Neural progenitor cell (in vitro differentiated cells): ENCODE measurements at regions not wholly inside any gene's neighbourhood (a gene's known extent, or its start where the extent isn't known, plus 50 kb on each side); places are given as distances from the start of the nearest gene placed in this dataset.

Experiments
- DNase-seq: peaks from one replicate; pipeline ENCODE4 v3.0.0-alpha.2; 2016; ENCODE audit warnings: low spot score
- H2AFZ ChIP-seq: fragments of 200-600 bp; sonication (generic); replicated peaks from 2 replicates; pipeline ENCODE4 v1.6.1; 2016; ENCODE audit warnings: antibody characterized with exemption
- H3F3A ChIP-seq: fragments of 200-600 bp; sonication (generic); 2 replicates; pipeline ENCODE4 v1.6.1; 2016; ENCODE audit warnings: antibody characterized with exemption, low read depth
- H3K27ac ChIP-seq: fragments of 200-600 bp; sonication (generic); 2 replicates; pipeline ENCODE4 v1.5.1; 2016; ENCODE audit warnings: mild to moderate bottlenecking
- H3K27me3 ChIP-seq: fragments of 200-600 bp; sonication (generic); 2 replicates; pipeline ENCODE4 v1.6.1; 2016; ENCODE audit warnings: mild to moderate bottlenecking, moderate library complexity
- H3K36me3 ChIP-seq: fragments of 200-600 bp; sonication (generic); 2 replicates; pipeline ENCODE4 v1.5.1; 2016
- H3K4me1 ChIP-seq: fragments of 200-600 bp; sonication (generic); 2 replicates; pipeline ENCODE4 v1.6.1; 2016; ENCODE audit warnings: mixed run types
- H3K4me2 ChIP-seq: fragments of 200-600 bp; sonication (generic); 2 replicates; pipeline ENCODE4 v1.6.1; 2016
- H3K4me3 ChIP-seq: fragments of 200-600 bp; sonication (generic); 2 replicates; pipeline ENCODE4 v1.5.1; 2016
- H3K79me2 ChIP-seq: fragments of 200-600 bp; sonication (generic); 2 replicates; pipeline ENCODE4 v1.6.1; 2016; ENCODE audit warnings: low read depth
- H3K9ac ChIP-seq: fragments of 200-600 bp; sonication (generic); 2 replicates; pipeline ENCODE4 v1.6.1; 2016
- H3K9me3 ChIP-seq: fragments of 200-600 bp; sonication (generic); 2 replicates; pipeline ENCODE4 v1.5.1; 2016; ENCODE audit warnings: low read depth
- H4K20me1 ChIP-seq: fragments of 200-600 bp; sonication (generic); 2 replicates; pipeline ENCODE4 v1.6.1; 2016; ENCODE audit warnings: low read depth
- H3K27ac Mint-ChIP-seq: 3 replicates; pipeline ENCODE4 v1.8.0; 2021; ENCODE audit warnings: mixed read lengths
- H3K27me3 Mint-ChIP-seq: 2 replicates; pipeline ENCODE4 v1.8.0; 2022; ENCODE audit warnings: low read depth, mild to moderate bottlenecking, inconsistent platforms, moderate library complexity, mixed read lengths; ENCODE audit not compliant: insufficient read depth
- H3K36me3 Mint-ChIP-seq: 3 replicates; pipeline ENCODE4 v1.8.0; 2021; ENCODE audit warnings: mixed read lengths
- H3K4me1 Mint-ChIP-seq: 3 replicates; pipeline ENCODE4 v1.8.0; 2021; ENCODE audit warnings: mixed read lengths
- H3K4me3 Mint-ChIP-seq: 3 replicates; pipeline ENCODE4 v1.8.0; 2021; ENCODE audit warnings: mild to moderate bottlenecking, moderate library complexity, mixed read lengths
- H3K9me3 Mint-ChIP-seq: 3 replicates; pipeline ENCODE4 v1.8.0; 2020; ENCODE audit warnings: mixed read lengths
- CTCF ChIP-seq: fragments of 200-600 bp; sonication (generic); IDR thresholded peaks from 2 replicates; pipeline ENCODE4 v1.5.1; 2017; ENCODE audit warnings: antibody characterized with exemption, mild to moderate bottlenecking
- EZH2 ChIP-seq: fragments of 200-600 bp; sonication (generic); IDR thresholded peaks from 2 replicates; pipeline ENCODE4 v1.6.1; 2017; ENCODE audit warnings: antibody characterized with exemption, mild to moderate bottlenecking, moderate library complexity
- EZH2phosphoT487 ChIP-seq: fragments of 200-600 bp; sonication (generic); IDR thresholded peaks from 2 replicates; pipeline ENCODE4 v1.6.1; 2017; ENCODE audit warnings: antibody characterized with exemption

- no peak for DNase-seq
- Histone ChIP-seq H3K4me3 (no peak overlapping the region), H3K27me3 (no peaks in the 10 kb centered on the region)
Measured at GRCh38 chr2:222013889-222014288, 284.9 kb downstream of the PAX3 start.

GRCh38 chr2:222000326-222000725 is 298.5 kb downstream of the PAX3 start:
- Histone ChIP-seq H3K79me2 (no peaks in the 10 kb centered on the region), H3K4me1 (peaks cover 9% of the 10 kb centered on the region), H3K27ac (no peak overlapping the region), H3K9ac (no peak overlapping the region), H3K36me3 (no peaks in the 10 kb centered on the region), H3K27me3 (no peaks in the 10 kb centered on the region), H3K9me3 (no peaks in the 10 kb centered on the region), H2AFZ (no peak overlapping the region), H4K20me1 (no peaks in the 10 kb centered on the region), H3K4me3 (no peak overlapping the region), H3F3A (peaks cover 4% of the 10 kb centered on the region), H3K4me2 (no peak overlapping the region)
- Mint-ChIP-seq H3K36me3 (no peaks in the 10 kb centered on the region), H3K4me1 (peaks cover 3% of the 10 kb centered on the region), H3K9me3 (peaks cover 2% of the 10 kb centered on the region), H3K4me3 (no peak overlapping the region), H3K27ac (no peak overlapping the region), H3K27me3 (peaks cover 2% of the 10 kb centered on the region)
- TF ChIP-seq EZH2phosphoT487 (no peak), EZH2 (no peak), CTCF (no peak)
- DNase-seq = no peak

More at GRCh38 chr2:222013889-222014288, 284.9 kb downstream of the PAX3 start:
- no peak overlapping the region for H3K27ac Mint-ChIP-seq
- TF ChIP-seq EZH2phosphoT487 = no peak
- TF ChIP-seq EZH2 = no peak
- TF ChIP-seq CTCF = no peak
- H3K27ac ChIP-seq = no peak overlapping the region
- no peak overlapping the region for H3K9ac ChIP-seq
- no peaks in the 10 kb centered on the region for H3K9me3 Mint-ChIP-seq
- H3K9me3 ChIP-seq = no peaks in the 10 kb centered on the region
- H3K4me2 ChIP-seq = no peak overlapping the region
- H3F3A ChIP-seq = no peaks in the 10 kb centered on the region
- H3K79me2 ChIP-seq = no peaks in the 10 kb centered on the region
- no peaks in the 10 kb centered on the region for H4K20me1 ChIP-seq
- peaks cover 4% of the 10 kb centered on the region for H3K4me1 ChIP-seq
- no peak overlapping the region for H3K4me3 Mint-ChIP-seq
- no peaks in the 10 kb centered on the region for H3K36me3 ChIP-seq
- H3K27me3 Mint-ChIP-seq = peaks cover 4% of the 10 kb centered on the region
- H3K36me3 Mint-ChIP-seq = no peaks in the 10 kb centered on the region
- no peak overlapping the region for H2AFZ ChIP-seq
- no peaks in the 10 kb centered on the region for H3K4me1 Mint-ChIP-seq

- H3K27ac ChIP-seq = no peak overlapping the region
- peaks cover 4% of the 10 kb centered on the region for H3F3A ChIP-seq
- Mint-ChIP-seq H3K36me3 (no peaks in the 10 kb centered on the region), H3K4me1 (peaks cover 3% of the 10 kb centered on the region), H3K27me3 (peaks cover 2% of the 10 kb centered on the region), H3K4me3 (no peak overlapping the region), H3K27ac (no peak overlapping the region), H3K9me3 (peaks cover 2% of the 10 kb centered on the region)
- H3K4me2 ChIP-seq = no peak overlapping the region
- TF ChIP-seq CTCF (no peak), EZH2 (no peak), EZH2phosphoT487 (no peak)
- no peak for DNase-seq
- H4K20me1 ChIP-seq = no peaks in the 10 kb centered on the region
- H3K79me2 ChIP-seq = no peaks in the 10 kb centered on the region
- H3K36me3 ChIP-seq = no peaks in the 10 kb centered on the region
- H3K4me1 ChIP-seq = peaks cover 9% of the 10 kb centered on the region
- H2AFZ ChIP-seq = no peak overlapping the region
- H3K9ac ChIP-seq = no peak overlapping the region
- no peaks in the 10 kb centered on the region for H3K9me3 ChIP-seq
- H3K27me3 ChIP-seq = no peaks in the 10 kb centered on the region
- no peak overlapping the region for H3K4me3 ChIP-seq
Measured at GRCh38 chr2:221999717-222000116, 299.1 kb downstream of the PAX3 start.
